GM19397 (cell line): ENCODE measurements at regions not wholly inside any gene's neighbourhood (a gene's known extent, or its start where the extent isn't known, plus 50 kb on each side); places are given as distances from the start of the nearest gene placed in this dataset.

Experiments
- ATAC-seq: cut with Tn5 transposase; IDR thresholded peaks from one replicate; pipeline ENCODE4 v1.9.1; 2021; ENCODE audit warnings: mild to moderate bottlenecking, moderate library complexity; ENCODE audit not compliant: unreplicated experiment

- no peak for ATAC-seq
Observed at GRCh38 chr16:48105976-48106375, 49.8 kb downstream of the ABCC12 start.

DNA sequence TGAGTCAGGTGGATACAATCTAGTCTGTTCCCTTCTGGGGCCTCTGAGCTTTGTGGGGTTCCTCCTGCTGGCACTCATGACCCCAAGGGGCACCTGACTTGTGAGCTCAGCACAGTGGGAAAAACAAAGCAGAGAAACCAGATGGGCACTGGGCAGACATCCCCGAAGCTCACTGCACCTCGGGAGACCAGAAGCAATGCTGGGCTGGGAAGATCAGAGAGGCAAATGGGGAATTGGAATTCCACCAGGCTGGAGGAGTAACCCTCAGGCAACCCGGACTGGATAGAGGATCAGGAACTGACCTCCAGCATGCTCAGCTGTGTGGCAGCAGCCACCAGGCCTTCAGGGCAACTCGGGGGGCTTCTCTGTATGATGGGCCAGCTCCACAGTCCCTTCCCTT, 50.3 kb downstream of the ABCC12 start:
- no peak for ATAC-seq

DNA sequence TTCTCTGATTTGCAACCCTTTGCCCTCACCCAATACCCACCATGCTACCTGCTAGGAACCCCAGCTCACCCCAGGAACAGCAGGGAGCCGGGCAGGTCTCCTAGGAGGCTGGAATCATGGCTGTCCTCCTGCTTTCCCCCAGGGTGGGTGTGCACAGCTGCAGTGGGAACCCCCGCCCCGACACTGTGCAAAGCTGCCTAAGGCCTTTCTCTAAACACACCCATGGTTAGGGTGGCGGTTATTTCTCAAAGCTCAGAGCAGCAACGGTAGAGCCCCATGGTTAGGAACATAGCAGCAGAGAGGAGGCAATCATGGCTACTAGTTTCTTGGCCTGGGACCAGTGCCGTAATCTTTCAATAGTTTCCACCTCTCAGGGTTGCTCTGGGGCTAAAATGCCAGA, 52.2 kb downstream of the ABCC12 start:
- ATAC-seq, result no peak

DNA sequence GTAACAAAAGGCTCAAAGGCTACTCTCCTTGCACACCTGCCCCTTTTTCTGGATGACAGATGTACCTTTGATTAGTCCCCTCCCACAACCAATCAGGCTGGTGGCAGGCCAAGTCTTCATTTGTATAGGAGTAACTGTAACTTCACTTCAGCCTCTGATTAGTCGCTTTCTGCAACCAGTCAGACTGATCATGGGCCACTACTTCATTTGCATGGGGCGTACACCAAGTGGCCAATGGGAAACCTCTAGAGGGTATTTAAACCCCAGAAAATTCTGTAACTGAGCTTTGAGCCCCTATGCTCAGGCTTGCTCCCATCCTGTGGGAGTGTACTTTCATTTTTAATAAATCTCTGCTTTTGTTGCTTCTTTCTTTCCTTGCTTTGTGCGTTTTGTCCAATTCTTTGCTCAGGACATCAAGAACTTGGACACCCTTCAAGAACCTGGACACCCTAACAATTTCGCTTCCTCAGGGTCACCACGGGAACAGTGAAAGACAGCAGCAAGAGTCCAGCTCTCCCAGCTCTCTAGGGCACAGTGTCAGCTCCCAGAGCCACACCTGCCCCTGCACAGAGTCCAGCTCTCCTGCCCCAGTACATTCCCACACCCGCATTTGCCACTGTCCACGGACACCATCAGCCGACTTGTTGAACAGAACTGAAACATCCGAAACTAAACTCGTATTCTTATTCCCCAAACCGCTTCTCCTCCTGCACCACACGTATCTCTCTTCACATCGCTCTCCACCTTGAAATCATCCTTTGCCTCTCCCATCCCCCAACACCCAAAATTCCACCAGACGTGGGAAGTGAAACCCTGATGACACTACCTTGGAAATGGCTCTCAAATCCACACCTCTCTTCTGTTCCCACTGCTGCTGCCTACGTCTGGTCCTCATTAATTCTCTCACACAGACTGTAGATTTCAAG, 53.4 kb downstream of the ABCC12 start:
- ATAC-seq, result no peak

DNA sequence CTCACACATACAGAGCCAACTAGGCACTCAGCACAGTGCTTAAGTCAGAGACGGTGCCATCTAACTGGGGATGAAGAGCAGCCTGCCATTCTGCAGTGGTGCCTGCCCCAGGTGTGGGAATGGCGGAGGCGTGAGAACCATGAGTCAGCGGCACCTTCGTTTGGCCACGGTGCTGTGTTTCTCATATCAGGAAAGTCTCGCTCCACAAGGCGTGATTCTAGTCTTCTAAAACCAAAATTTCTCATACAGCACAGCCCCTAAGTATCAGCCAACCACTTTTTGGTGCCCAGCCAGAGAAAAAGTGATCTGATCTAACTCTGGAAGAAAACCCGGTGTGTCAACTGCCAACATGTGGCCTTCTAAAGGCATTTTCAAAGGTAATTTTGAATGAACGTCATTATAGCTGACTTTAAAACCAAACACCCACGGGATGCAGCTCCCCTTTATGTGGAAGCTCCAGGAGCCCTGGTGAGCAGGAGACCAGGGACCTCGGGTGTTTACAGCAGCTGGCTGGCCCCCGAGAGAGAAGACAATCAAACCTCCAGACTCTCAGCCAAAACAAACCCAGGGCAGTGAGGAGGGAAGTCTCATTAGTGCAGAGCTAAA, 54.6 kb downstream of the ABCC12 start:
- ATAC-seq, result peak; percentile 60

GRCh38 chr16:48099455-48099854, 56.3 kb downstream of the ABCC12 start:
- ATAC-seq, result no peak

GRCh38 chr16:48098472-48098871, 57.3 kb downstream of the ABCC12 start:
- no peak for ATAC-seq

- ATAC-seq, result no peak
Observed at GRCh38 chr16:48091117-48091516, 64.7 kb downstream of the ABCC12 start.

DNA sequence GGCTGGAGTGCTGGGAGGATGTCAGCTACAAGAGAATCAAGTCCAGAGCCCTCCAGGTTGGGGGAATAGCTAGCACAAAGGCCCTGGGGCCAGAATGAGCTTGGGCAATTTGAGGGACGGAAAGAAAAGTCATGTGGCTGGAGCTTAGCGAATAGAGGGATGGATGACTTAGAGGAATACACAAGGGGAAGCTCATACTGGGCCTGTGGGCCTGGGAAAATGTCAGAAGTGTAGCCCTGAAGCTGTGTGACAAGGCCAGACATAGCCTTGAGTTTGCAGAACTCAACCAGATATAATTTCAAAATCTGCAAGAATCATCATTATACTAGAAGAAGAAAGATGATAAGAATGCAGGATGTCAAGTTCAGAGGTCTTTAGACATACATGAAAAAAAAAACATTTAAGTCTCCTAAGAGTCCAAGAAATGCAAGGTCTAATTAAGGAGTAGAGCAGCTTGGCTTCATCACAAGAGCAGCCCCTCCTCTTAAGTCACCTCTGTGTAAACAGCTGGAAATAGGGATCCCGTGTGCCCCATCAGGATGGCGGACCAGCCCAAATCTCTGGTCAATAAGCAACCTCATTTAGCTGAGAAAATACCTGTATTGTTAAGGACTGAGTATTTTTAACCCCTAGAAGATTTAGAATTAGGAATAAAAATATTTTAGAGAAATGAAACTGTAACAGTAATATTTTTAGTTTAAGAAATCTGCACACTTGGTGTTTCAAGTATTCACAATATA, 66.6 kb downstream of the ABCC12 start:
- no peak for ATAC-seq

DNA sequence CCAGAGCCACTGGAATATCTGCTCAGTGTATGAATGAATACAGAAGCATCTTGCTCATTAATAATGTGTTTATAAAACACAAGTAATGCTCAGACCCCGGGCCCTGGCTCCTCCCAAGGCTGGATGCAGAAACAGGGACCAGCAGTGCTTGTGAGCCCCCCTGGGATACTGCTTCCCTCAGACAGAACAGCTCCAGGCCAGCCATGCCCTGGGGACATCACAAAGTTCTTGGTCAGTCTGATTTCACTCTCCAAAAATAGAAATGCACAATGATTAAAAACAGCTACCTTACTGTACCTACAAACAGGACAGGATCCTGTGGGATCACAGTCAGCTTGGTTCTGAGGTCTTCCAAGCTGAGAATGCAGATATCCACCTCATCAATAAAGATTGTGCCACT, 68.2 kb downstream of the ABCC12 start:
- no peak for ATAC-seq

GRCh38 chr16:48086422-48086821, 69.4 kb downstream of the ABCC12 start:
- ATAC-seq, result no peak

DNA sequence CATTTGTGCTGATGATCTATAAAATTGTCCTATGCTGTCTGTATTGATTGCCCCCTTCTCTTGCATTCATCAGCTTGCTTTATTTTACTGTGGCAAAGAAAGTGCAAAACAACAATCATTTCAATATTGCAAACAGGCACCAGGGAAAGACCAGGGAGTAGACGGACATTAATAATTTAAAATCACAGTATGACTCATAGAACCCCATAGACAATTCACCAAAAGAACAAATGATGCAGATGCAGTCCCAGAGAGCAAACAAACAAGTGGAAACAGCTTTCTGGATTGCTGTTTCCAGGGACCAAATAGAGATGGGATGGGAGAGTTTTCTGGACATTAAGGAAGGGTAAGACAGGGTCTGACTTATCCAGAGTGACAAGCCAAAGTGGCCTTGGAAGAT, 70.1 kb downstream of the ABCC12 start:
- ATAC-seq, result no peak

DNA sequence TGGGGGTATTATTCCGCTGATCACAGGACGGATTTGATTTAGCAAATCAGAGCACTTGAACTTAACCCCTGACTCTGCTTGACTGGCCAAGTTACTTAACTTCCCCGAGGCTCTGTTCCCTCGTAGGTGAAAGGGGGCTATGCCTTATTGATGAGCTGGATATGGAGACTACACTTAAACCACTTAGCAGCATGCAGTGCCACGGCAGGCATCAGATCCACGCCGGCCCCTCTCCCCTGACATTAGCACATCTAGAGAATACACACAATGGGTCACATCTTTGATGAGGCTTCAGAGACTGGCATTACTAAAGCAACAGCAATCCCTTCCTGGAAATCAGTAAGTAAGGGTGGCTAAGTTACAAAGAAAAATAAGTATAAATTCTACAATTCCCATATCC, 71.0 kb downstream of the ABCC12 start:
- no peak for ATAC-seq

- ATAC-seq, result no peak
Observed at GRCh38 chr16:48082516-48082915, 73.3 kb downstream of the ABCC12 start.

DNA sequence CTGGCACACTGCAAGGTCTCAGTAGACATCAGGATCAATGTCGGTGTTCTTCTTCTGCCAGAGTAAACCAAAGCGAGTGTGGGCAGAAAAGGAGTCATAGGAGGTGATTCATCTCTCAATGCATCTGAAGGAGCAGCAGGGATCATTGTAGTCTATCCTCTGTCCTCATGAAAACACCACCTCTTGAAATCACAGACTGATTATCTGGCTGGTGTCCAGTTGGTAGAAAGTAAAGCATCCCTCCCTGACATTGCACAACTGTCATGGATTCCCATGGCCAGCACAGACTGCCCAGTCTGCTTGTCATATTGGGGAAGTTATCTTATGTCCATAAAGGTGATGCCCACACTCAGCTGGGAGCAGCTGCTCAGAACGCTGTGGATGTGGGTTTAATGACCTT, 74.1 kb downstream of the ABCC12 start:
- no peak for ATAC-seq

GRCh38 chr16:48076455-48077012, 79.3 kb downstream of the ABCC12 start:
- ATAC-seq, result no peak

DNA sequence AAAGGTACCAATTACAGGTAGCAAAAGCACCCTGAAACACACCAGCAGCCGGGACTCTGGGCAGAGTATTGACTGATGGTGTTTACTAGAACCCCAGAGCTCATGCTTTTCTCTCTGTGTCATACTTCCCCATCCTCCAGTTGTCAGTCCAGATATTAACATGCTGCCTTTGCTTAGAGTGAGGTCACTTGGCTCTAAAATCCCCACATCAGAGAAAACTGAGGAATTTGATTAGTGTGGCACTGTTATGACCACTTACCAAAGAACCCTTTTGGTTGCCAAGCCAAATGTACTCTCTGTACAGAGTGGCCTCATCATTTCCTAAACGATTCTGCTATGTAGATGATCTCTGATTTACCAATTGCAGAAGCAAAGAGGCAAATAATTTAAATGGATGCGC, 80.4 kb downstream of the ABCC12 start:
- ATAC-seq, result no peak

DNA sequence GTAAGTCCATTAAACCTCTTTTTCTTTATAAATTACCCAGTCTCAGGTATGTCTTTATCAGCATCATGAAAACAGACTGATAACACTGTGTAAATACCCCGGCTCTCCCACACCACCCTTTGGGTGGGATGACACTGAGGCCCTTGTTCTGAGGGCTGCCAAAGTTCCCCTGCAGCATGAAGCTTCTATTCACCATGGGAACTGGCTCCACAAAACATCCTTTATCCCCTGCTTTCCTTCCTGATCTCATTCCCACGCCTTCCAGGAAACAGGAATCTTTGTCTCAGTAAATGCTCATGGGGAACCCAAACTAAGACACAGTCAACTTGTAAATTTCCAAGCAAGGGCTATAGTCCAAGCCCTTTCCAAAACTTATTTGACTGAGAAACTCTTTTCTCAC, 88.4 kb downstream of the ABCC12 start:
- no peak for ATAC-seq

DNA sequence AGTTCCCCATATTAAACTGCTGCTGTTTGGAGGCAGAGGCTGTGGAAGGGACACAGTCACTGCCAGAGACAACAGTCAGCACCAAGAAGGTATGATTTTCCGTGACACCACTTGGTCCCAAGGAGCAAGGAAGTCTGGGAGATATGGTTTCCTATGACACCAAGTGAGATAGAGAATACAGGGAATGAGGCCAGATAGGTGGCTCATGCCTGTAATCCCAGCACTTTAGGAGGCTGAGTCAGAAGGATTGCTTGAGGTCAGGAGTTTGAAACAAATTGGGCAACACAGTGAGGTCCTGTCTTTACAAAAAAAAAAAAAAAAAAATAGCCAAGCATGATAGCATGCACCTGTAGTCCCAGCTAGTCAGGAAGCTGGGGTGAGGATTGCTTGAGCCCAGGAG, 90.8 kb downstream of the ABCC12 start:
- no peak for ATAC-seq

DNA sequence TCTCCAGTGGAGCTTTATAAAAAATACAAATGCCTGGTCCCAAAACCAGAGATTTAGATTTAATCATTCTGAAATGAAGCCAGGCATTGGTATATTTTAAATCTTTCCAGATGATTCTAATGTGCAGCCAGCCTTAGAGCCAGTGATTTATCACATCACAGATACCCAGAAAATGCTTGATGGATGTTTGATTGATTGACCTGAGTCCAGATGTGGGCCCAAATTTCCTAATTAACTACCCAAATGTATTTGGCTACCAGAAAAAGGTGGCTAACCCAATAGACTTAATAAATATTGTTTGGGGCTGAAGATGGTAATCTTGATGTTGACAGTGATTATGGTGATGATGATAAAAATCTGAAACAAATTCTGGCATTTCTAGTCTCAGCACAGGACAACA, 93.1 kb downstream of the ABCC12 start:
- no peak for ATAC-seq

DNA sequence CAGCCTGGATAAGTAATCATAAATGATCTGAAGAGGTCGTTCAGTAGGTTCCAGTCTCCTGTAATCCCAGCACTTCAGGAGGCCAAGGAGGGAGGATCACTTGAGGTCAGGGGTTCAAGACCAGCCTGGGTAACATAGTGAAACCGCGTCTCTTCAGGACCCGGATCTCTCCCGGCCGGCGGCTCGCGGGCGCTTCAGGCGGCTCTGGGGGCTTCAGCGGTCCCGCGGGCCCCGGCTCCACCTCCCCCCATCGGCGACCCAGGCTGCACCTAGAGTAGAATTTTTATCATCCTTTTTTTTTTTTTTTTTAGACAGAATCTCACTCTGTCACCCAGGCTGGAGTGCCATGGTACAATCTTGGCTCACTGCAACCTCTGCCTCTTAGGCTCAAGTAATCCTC, 95.9 kb downstream of the ABCC12 start:
- no peak for ATAC-seq
